Astrocyte (in vitro differentiated cells and primary cell): ENCODE measurements at regions not wholly inside any gene's neighbourhood (a gene's known extent, or its start where the extent isn't known, plus 50 kb on each side); places are given as distances from the start of the nearest gene placed in this dataset.

ENCODE experiments used
- DNase-seq: peaks from one replicate; pipeline ENCODE4 v3.0.0-alpha.2; 2010; ENCODE audit warnings: low read depth
- FAIRE-seq: peaks from 2 replicates; lab custom pipeline; 2011; peaks lifted over from hg19 to GRCh38; lab: Jason Lieb, UNC
- H2AFZ ChIP-seq: 2 replicates; pipeline ENCODE4 v1.6.0; 2012; ENCODE audit warnings: low read depth, low read length, inconsistent platforms
- H3K27ac ChIP-seq: 2 replicates; pipeline ENCODE4 v1.5.1; 2011; ENCODE audit warnings: low read depth, low read length, inconsistent platforms
- H3K27me3 ChIP-seq: 2 replicates; pipeline ENCODE4 v1.6.0; 2011; ENCODE audit warnings: low read length, inconsistent platforms; ENCODE audit not compliant: insufficient read depth
- H3K36me3 ChIP-seq: 2 replicates; pipeline ENCODE4 v1.5.1; 2011; ENCODE audit warnings: low read length, inconsistent platforms; ENCODE audit not compliant: insufficient read depth
- H3K4me1 ChIP-seq: 2 replicates; pipeline ENCODE4 v1.5.1; 2011; ENCODE audit warnings: low read length, inconsistent platforms; ENCODE audit not compliant: insufficient read depth
- H3K4me2 ChIP-seq: 2 replicates; pipeline ENCODE4 v1.6.0; 2012; ENCODE audit warnings: low read length, inconsistent platforms
- H3K4me3 ChIP-seq: 2 replicates; pipeline ENCODE4 v1.5.1; 2011; ENCODE audit warnings: low read depth, mild to moderate bottlenecking, low read length, inconsistent platforms; ENCODE audit not compliant: insufficient read depth
- H3K79me2 ChIP-seq: 2 replicates; pipeline ENCODE4 v1.6.0; 2012; ENCODE audit warnings: mild to moderate bottlenecking, low read length, inconsistent platforms; ENCODE audit not compliant: insufficient read depth
- H3K9ac ChIP-seq: 2 replicates; pipeline ENCODE4 v1.6.0; 2012; ENCODE audit warnings: mild to moderate bottlenecking, low read length, inconsistent platforms
- H3K9me3 ChIP-seq: 2 replicates; pipeline ENCODE4 v1.5.1; 2012; ENCODE audit warnings: low read depth, mild to moderate bottlenecking, low read length, inconsistent platforms; ENCODE audit not compliant: insufficient read depth
- H4K20me1 ChIP-seq: 2 replicates; pipeline ENCODE4 v1.6.0; 2012; ENCODE audit warnings: low read length, inconsistent platforms; ENCODE audit not compliant: insufficient read depth
- H3K27ac Mint-ChIP-seq: one replicate; pipeline ENCODE4 v1.8.0; 2021; ENCODE audit warnings: mild to moderate bottlenecking, mixed read lengths; ENCODE audit not compliant: unreplicated experiment
- H3K27me3 Mint-ChIP-seq: one replicate; pipeline ENCODE4 v1.8.0; 2021; ENCODE audit warnings: low read depth, mixed read lengths; ENCODE audit not compliant: unreplicated experiment
- H3K36me3 Mint-ChIP-seq: one replicate; pipeline ENCODE4 v1.8.0; 2021; ENCODE audit warnings: low read depth, mixed read lengths; ENCODE audit not compliant: unreplicated experiment
- H3K4me1 Mint-ChIP-seq: one replicate; pipeline ENCODE4 v1.8.0; 2021; ENCODE audit warnings: low read depth, mixed read lengths; ENCODE audit not compliant: unreplicated experiment
- H3K4me3 Mint-ChIP-seq: one replicate; pipeline ENCODE4 v1.8.0; 2021; ENCODE audit warnings: mild to moderate bottlenecking, moderate library complexity, mixed read lengths; ENCODE audit not compliant: unreplicated experiment
- H3K9me3 Mint-ChIP-seq: one replicate; pipeline ENCODE4 v1.8.0; 2021; ENCODE audit warnings: mild to moderate bottlenecking, mixed read lengths; ENCODE audit not compliant: unreplicated experiment
- EZH2 ChIP-seq: IDR thresholded peaks from 2 replicates; pipeline ENCODE4 v1.6.1; 2012; ENCODE audit warnings: mild to moderate bottlenecking, low read length, inconsistent platforms; ENCODE audit not compliant: insufficient read depth
- TF ChIP-seq, protein P1 (sequence below): IDR thresholded peaks from 2 replicates; pipeline ENCODE4 v1.5.1; 2011; ENCODE audit warnings: low read depth, mild to moderate bottlenecking, inconsistent platforms, low read length, moderate library complexity; ENCODE audit not compliant: insufficient read depth

DNA sequence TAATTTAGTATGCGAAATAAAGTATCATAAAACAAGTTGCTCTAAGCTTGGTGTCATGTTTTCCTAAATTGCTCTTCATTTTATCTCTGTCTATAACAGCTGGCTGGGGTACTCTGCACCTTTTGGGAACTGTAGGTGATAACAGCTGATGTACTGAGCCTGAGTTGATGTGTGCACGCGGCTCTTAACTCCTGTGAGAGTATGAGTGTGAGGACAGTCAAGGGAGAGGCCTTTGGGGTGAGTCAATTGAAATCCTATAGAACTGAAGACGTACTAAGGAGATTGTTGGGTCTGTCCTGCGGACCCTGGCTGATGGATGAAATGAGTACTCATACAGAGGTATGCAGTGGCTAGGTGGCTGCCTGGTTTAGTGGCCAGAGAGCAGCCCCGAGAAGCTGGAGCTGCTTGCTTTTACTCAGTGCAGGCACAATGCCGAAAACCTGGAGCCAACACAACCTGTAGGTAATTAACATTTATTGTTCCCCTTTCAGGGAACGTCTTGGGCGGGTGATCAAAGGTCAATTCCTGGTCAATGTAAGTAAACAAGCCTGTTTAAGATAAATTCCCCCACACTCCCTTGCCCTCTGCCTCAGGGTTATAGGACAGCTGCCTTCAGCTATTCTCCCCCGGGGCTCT, 188.5 kb downstream of the PRDM2 start:
- FAIRE-seq (no peak), DNase-seq (no peak)
- H3K79me2 ChIP-seq: no peaks in the 10 kb centered on the region
- Mint-ChIP-seq H3K9me3 (no peaks in the 10 kb centered on the region), H3K4me3 (no peak overlapping the region), H3K36me3 (peaks cover 3% of the 10 kb centered on the region), H3K4me1 (peaks cover 2% of the 10 kb centered on the region), H3K27me3 (peaks cover 43% of the 10 kb centered on the region), H3K27ac (no peak overlapping the region)
- no peaks in the 10 kb centered on the region for H4K20me1 ChIP-seq
- H2AFZ ChIP-seq: no peak overlapping the region
- H3K4me1 ChIP-seq: no peaks in the 10 kb centered on the region
- peaks cover 13% of the 10 kb centered on the region for H3K27me3 ChIP-seq
- H3K4me2 ChIP-seq: no peak overlapping the region
- H3K4me3 ChIP-seq: no peak overlapping the region
- no peak overlapping the region for H3K9ac ChIP-seq
- H3K27ac ChIP-seq: no peak overlapping the region
- TF ChIP-seq EZH2: no peak
- TF ChIP-seq, protein P1, sequence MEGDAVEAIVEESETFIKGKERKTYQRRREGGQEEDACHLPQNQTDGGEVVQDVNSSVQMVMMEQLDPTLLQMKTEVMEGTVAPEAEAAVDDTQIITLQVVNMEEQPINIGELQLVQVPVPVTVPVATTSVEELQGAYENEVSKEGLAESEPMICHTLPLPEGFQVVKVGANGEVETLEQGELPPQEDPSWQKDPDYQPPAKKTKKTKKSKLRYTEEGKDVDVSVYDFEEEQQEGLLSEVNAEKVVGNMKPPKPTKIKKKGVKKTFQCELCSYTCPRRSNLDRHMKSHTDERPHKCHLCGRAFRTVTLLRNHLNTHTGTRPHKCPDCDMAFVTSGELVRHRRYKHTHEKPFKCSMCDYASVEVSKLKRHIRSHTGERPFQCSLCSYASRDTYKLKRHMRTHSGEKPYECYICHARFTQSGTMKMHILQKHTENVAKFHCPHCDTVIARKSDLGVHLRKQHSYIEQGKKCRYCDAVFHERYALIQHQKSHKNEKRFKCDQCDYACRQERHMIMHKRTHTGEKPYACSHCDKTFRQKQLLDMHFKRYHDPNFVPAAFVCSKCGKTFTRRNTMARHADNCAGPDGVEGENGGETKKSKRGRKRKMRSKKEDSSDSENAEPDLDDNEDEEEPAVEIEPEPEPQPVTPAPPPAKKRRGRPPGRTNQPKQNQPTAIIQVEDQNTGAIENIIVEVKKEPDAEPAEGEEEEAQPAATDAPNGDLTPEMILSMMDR: no peak
- H3K9me3 ChIP-seq: no peaks in the 10 kb centered on the region
- H3K36me3 ChIP-seq: no peaks in the 10 kb centered on the region

GRCh38 chr1:13889495-13889894, 189.5 kb downstream of the PRDM2 start:
- Mint-ChIP-seq H3K36me3 (peaks cover 3% of the 10 kb centered on the region), H3K27me3 (peaks cover 50% of the 10 kb centered on the region), H3K4me3 (no peak overlapping the region), H3K27ac (no peak overlapping the region), H3K9me3 (no peaks in the 10 kb centered on the region), H3K4me1 (peaks cover 2% of the 10 kb centered on the region)
- H2AFZ ChIP-seq: no peak overlapping the region
- no peak overlapping the region for H3K4me2 ChIP-seq
- no peak overlapping the region for H3K27ac ChIP-seq
- no peaks in the 10 kb centered on the region for H3K36me3 ChIP-seq
- no peaks in the 10 kb centered on the region for H3K9me3 ChIP-seq
- no peak overlapping the region for H3K4me3 ChIP-seq
- DNase-seq (no peak), FAIRE-seq (no peak)
- H3K4me1 ChIP-seq: no peaks in the 10 kb centered on the region
- peaks cover 18% of the 10 kb centered on the region for H3K27me3 ChIP-seq
- H3K9ac ChIP-seq: no peak overlapping the region
- TF ChIP-seq EZH2: no peak
- TF ChIP-seq, protein P1: no peak
- H4K20me1 ChIP-seq: no peaks in the 10 kb centered on the region
- H3K79me2 ChIP-seq: no peaks in the 10 kb centered on the region

- Histone ChIP-seq H3K9ac (no peak overlapping the region), H3K36me3 (no peaks in the 10 kb centered on the region), H3K27me3 (peaks cover 18% of the 10 kb centered on the region), H3K4me3 (no peak overlapping the region), H2AFZ (no peak overlapping the region), H4K20me1 (no peaks in the 10 kb centered on the region), H3K79me2 (no peaks in the 10 kb centered on the region), H3K9me3 (no peaks in the 10 kb centered on the region), H3K4me2 (no peak overlapping the region), H3K27ac (no peak overlapping the region), H3K4me1 (no peaks in the 10 kb centered on the region)
- FAIRE-seq (no peak), DNase-seq (no peak)
- Mint-ChIP-seq H3K4me1 (peaks cover 2% of the 10 kb centered on the region), H3K4me3 (no peak overlapping the region), H3K27me3 (peaks cover 53% of the 10 kb centered on the region), H3K9me3 (no peaks in the 10 kb centered on the region), H3K36me3 (peaks cover 3% of the 10 kb centered on the region), H3K27ac (no peak overlapping the region)
- TF ChIP-seq, protein P1: no peak
- TF ChIP-seq EZH2: no peak
These were observed 190.8 kb downstream of the PRDM2 start for GRCh38 chr1:13890766-13891165.
